ENCODE measurements at regions not wholly inside any gene's neighbourhood (a gene's known extent, or its start where the extent isn't known, plus 50 kb on each side); places are given as distances from the start of the nearest gene placed in this dataset.
"Not testable (repeated sequence)": the region's sequence is repeated elsewhere in the genome, so short reads cannot be mapped to it uniquely, and the experiment has no call there.

- DNase-seq = no peak
Measured at GRCh38 chr1:214143006-214143992, 137.7 kb upstream of the SMYD2 start.

- not testable (repeated sequence) for DNase-seq
Measured at GRCh38 chr1:214144521-214144920, 136.4 kb upstream of the SMYD2 start.

GRCh38 chr1:214146523-214146922, 134.4 kb upstream of the SMYD2 start:
- no peak for DNase-seq

GRCh38 chr1:214154596-214155292, 126.2 kb upstream of the SMYD2 start:
- no peak for DNase-seq

- DNase-seq = no peak
Measured at GRCh38 chr1:214155987-214156625, 124.9 kb upstream of the SMYD2 start.

GRCh38 chr1:214164173-214164572, 116.8 kb upstream of the SMYD2 start:
- DNase-seq = no peak

- no peak for DNase-seq
Measured at GRCh38 chr1:214165850-214166374, 115.0 kb upstream of the SMYD2 start.

- DNase-seq = no peak
Measured at GRCh38 chr1:214174508-214175199, 106.3 kb upstream of the SMYD2 start.

GRCh38 chr1:214178102-214178501, 102.9 kb upstream of the SMYD2 start:
- no peak for DNase-seq

GRCh38 chr1:214184992-214185391, 96.0 kb upstream of the SMYD2 start:
- DNase-seq = no peak

GRCh38 chr1:214186103-214186824, 94.7 kb upstream of the SMYD2 start:
- no peak for DNase-seq

GRCh38 chr1:214187121-214187900, 93.6 kb upstream of the SMYD2 start:
- DNase-seq = no peak

- no peak for DNase-seq
Measured at GRCh38 chr1:214187933-214188332, 93.0 kb upstream of the SMYD2 start.

- no peak for DNase-seq
Measured at GRCh38 chr1:214188835-214189234, 92.1 kb upstream of the SMYD2 start.

- no peak for DNase-seq
Measured at GRCh38 chr1:214192825-214193643, 87.9 kb upstream of the SMYD2 start.

- DNase-seq = no peak
Measured at GRCh38 chr1:214193691-214194090, 87.3 kb upstream of the SMYD2 start.

- DNase-seq = no peak
Measured at GRCh38 chr1:214198571-214198970, 82.4 kb upstream of the SMYD2 start.

- DNase-seq = no peak
Measured at GRCh38 chr1:214199585-214199984, 81.4 kb upstream of the SMYD2 start.

- no peak for DNase-seq
Measured at GRCh38 chr1:214202992-214203391, 78.0 kb upstream of the SMYD2 start.

- DNase-seq = no peak
Measured at GRCh38 chr1:214205053-214205452, 75.9 kb upstream of the SMYD2 start.
